ENCODE measurements at regions not wholly inside any gene's neighbourhood (a gene's known extent, or its start where the extent isn't known, plus 50 kb on each side); places are given as distances from the start of the nearest gene placed in this dataset.

DNA sequence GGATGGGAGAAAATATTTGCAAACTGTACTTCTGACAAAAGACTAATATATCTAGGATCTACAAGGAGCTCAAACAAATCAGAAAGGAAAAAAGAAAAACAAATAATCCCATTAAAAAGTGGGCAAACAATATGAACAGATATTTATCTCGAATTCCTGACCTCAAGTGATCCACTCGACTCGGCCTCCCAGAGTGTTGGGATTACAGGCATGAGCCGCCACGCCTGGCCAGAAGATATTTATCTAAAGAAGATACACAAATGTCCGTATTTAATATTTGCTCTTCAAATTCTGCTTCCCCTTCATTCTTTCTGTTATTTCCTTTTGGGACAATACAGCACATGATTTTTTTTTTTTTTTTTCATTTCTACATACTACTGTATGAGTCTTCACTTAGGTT, 151.7 kb upstream of the GRM7 start:
- no TSS peak for BruUV-seq (replicated peaks)
- WGBS (ENCODE audit: insufficient coverage, low coverage, missing lambda C conversion rate) = 71% methylated on average over 6 of the region's 6 CpGs
- ATAC-seq (no peak), FAIRE-seq (no peak), DNase-seq (ENCODE audit: extremely low read depth in 1 of 4, low spot score in 3 of 4) (no peak)
- no peak overlapping the region for H3K4me3 ChIP-seq
- POLR2A ChIA-PET = no interaction called here
- H3K4me1 ChIP-seq (replicated peaks in 1 of 2; ENCODE audit: control insufficient read depth in 2 of 2, insufficient read depth in 2 of 2, low read length in 2 of 2) = no peaks in the 10 kb centered on the region
- no peaks in the 10 kb centered on the region for H3K79me2 ChIP-seq (ENCODE audit: control insufficient read depth, insufficient read depth, low read length)
- H3K4me2 ChIP-seq (ENCODE audit: insufficient read depth, low read length) = no peak overlapping the region
- intact Hi-C loops (cut with micrococcal nuclease) (no loop called here), in situ Hi-C loops (cut with MboI) (no loop called here)
- no peak overlapping the region for H3K27ac ChIP-seq (ENCODE audit: extremely low read depth, low read depth, low read length)
- no peaks in the 10 kb centered on the region for H4K20me1 ChIP-seq (replicated peaks; ENCODE audit: control insufficient read depth, insufficient read depth, low read length)
- H3K27me3 ChIP-seq (ENCODE audit: control insufficient read depth in 2 of 2, insufficient read depth in 2 of 2, low read length in 2 of 2) = no peaks in the 10 kb centered on the region
- CTCF ChIA-PET (ENCODE audit: low intra/inter-chr PET ratio) = no interaction called here
- no peak overlapping the region for H3K9ac ChIP-seq (ENCODE audit: insufficient read depth in 1 of 2, low read depth in 2 of 2, low read length in 2 of 2)
- H3K36me3 ChIP-seq (ENCODE audit: control insufficient read depth, insufficient read depth, low read length) = no peaks in the 10 kb centered on the region; the same call in 2 of the 3 replicates
- no peaks in the 10 kb centered on the region for H3K9me3 ChIP-seq (replicated peaks; ENCODE audit: control insufficient read depth, insufficient read depth, low read depth, low read length)
- no peaks in the 10 kb centered on the region for H3K9me1 ChIP-seq (ENCODE audit: control insufficient read depth, insufficient read depth, low read length)
- no peak overlapping the region for H2AFZ ChIP-seq (ENCODE audit: low read depth, low read length)
- TF ChIP-seq DACH1 (IDR thresholded peaks at IDR 0.05; ENCODE audit: partially characterized antibody) = no peak
- no peak for TF ChIP-seq CBX1 (IDR thresholded peaks at IDR 0.05; ENCODE audit: low read depth)
- TF ChIP-seq, protein P1, sequence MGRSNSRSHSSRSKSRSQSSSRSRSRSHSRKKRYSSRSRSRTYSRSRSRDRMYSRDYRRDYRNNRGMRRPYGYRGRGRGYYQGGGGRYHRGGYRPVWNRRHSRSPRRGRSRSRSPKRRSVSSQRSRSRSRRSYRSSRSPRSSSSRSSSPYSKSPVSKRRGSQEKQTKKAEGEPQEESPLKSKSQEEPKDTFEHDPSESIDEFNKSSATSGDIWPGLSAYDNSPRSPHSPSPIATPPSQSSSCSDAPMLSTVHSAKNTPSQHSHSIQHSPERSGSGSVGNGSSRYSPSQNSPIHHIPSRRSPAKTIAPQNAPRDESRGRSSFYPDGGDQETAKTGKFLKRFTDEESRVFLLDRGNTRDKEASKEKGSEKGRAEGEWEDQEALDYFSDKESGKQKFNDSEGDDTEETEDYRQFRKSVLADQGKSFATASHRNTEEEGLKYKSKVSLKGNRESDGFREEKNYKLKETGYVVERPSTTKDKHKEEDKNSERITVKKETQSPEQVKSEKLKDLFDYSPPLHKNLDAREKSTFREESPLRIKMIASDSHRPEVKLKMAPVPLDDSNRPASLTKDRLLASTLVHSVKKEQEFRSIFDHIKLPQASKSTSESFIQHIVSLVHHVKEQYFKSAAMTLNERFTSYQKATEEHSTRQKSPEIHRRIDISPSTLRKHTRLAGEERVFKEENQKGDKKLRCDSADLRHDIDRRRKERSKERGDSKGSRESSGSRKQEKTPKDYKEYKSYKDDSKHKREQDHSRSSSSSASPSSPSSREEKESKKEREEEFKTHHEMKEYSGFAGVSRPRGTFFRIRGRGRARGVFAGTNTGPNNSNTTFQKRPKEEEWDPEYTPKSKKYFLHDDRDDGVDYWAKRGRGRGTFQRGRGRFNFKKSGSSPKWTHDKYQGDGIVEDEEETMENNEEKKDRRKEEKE (IDR thresholded peaks at IDR 0.05; ENCODE audit: borderline replicate concordance in 1 of 2, control insufficient read depth in 1 of 2, low read depth in 2 of 2, low read length in 1 of 2) = no peak
- TF ChIP-seq IFI16 (CRISPR knock-in tag; IDR thresholded peaks at IDR 0.05) = no peak
- TF ChIP-seq, protein P2, sequence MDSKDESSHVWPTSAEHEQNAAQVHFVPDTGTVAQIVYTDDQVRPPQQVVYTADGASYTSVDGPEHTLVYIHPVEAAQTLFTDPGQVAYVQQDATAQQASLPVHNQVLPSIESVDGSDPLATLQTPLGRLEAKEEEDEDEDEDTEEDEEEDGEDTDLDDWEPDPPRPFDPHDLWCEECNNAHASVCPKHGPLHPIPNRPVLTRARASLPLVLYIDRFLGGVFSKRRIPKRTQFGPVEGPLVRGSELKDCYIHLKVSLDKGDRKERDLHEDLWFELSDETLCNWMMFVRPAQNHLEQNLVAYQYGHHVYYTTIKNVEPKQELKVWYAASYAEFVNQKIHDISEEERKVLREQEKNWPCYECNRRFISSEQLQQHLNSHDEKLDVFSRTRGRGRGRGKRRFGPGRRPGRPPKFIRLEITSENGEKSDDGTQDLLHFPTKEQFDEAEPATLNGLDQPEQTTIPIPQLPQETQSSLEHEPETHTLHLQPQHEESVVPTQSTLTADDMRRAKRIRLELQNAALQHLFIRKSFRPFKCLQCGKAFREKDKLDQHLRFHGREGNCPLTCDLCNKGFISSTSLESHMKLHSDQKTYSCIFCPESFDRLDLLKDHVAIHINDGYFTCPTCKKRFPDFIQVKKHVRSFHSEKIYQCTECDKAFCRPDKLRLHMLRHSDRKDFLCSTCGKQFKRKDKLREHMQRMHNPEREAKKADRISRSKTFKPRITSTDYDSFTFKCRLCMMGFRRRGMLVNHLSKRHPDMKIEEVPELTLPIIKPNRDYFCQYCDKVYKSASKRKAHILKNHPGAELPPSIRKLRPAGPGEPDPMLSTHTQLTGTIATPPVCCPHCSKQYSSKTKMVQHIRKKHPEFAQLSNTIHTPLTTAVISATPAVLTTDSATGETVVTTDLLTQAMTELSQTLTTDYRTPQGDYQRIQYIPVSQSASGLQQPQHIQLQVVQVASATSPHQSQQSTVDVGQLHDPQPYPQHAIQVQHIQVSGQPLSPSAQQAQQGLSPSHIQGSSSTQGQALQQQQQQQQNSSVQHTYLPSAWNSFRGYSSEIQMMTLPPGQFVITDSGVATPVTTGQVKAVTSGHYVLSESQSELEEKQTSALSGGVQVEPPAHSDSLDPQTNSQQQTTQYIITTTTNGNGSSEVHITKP (IDR thresholded peaks at IDR 0.05; ENCODE audit: partially characterized antibody) = no peak
- TF ChIP-seq BDP1 (IDR thresholded peaks at IDR 0.05; ENCODE audit: insufficient read depth, insufficient read length) = no peak
- TF ChIP-seq EP400 (IDR thresholded peaks at IDR 0.05) = no peak
- no peak for TF ChIP-seq STAT5A (IDR thresholded peaks at IDR 0.05; ENCODE audit: borderline replicate concordance, low read length)
- TF ChIP-seq PPARD (CRISPR knock-in tag; IDR thresholded peaks at IDR 0.05) = no peak
- no peak for TF ChIP-seq TRIM28 (IDR thresholded peaks at IDR 0.05)
- TF ChIP-seq, protein P3, sequence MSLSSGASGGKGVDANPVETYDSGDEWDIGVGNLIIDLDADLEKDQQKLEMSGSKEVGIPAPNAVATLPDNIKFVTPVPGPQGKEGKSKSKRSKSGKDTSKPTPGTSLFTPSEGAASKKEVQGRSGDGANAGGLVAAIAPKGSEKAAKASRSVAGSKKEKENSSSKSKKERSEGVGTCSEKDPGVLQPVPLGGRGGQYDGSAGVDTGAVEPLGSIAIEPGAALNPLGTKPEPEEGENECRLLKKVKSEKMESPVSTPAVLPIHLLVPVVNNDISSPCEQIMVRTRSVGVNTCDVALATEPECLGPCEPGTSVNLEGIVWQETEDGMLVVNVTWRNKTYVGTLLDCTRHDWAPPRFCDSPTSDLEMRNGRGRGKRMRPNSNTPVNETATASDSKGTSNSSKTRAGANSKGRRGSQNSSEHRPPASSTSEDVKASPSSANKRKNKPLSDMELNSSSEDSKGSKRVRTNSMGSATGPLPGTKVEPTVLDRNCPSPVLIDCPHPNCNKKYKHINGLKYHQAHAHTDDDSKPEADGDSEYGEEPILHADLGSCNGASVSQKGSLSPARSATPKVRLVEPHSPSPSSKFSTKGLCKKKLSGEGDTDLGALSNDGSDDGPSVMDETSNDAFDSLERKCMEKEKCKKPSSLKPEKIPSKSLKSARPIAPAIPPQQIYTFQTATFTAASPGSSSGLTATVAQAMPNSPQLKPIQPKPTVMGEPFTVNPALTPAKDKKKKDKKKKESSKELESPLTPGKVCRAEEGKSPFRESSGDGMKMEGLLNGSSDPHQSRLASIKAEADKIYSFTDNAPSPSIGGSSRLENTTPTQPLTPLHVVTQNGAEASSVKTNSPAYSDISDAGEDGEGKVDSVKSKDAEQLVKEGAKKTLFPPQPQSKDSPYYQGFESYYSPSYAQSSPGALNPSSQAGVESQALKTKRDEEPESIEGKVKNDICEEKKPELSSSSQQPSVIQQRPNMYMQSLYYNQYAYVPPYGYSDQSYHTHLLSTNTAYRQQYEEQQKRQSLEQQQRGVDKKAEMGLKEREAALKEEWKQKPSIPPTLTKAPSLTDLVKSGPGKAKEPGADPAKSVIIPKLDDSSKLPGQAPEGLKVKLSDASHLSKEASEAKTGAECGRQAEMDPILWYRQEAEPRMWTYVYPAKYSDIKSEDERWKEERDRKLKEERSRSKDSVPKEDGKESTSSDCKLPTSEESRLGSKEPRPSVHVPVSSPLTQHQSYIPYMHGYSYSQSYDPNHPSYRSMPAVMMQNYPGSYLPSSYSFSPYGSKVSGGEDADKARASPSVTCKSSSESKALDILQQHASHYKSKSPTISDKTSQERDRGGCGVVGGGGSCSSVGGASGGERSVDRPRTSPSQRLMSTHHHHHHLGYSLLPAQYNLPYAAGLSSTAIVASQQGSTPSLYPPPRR (CRISPR knock-in tag; IDR thresholded peaks at IDR 0.05; ENCODE audit: borderline replicate concordance) = no peak
